COLO829 (cell line): ENCODE measurements at regions not wholly inside any gene's neighbourhood (a gene's known extent, or its start where the extent isn't known, plus 50 kb on each side); places are given as distances from the start of the nearest gene placed in this dataset.
A peak's percentile ranks its signal among the peaks of the same experiment; 100 is the strongest.
"Not testable (repeated sequence)": the region's sequence is repeated elsewhere in the genome, so short reads cannot be mapped to it uniquely, and the experiment has no call there.

Experiments
- DNase-seq: peaks from one replicate; pipeline ENCODE4 v3.0.0; 2012; ENCODE audit warnings: low spot score

DNA sequence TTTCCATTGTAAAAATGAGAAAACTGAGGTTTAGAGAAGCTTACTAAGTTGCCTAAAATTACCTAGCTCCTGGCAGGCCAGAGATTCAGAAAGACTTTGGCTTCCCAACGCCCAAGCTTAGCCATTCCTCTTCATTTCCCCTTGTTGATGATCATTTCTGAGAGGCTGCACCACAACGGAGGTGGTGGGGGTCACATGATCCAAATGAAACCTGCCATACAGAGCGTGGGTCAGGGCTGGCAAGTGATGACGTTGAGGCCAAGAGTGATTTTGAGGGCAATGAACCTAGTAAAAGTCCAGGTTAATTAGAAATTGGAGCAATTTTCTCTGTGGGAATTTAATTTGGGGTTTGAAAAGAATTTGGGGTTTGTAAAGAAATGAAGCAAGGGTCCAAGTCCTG, 109.9 kb downstream of the TMEM182 start:
- no peak for DNase-seq

DNA sequence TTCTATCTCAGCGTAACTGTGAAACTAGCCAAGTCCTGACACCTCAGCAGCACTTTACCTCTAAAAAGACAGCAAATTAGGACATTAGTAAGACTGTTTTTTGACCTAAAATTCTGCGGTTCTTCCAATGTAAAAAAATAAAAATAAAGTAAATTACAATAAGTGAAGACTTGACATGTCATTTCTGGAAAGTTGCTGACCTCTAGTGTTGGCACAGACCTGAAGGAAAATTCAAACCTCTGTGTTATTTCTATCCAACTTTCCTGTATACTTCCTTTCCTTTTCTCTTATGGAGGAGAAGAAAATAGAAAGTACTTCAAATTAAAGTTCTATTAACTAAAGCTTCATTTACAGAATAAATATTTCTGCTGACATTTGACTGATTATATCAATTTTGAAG, 110.6 kb downstream of the TMEM182 start:
- DNase-seq: peak; percentile 10

DNA sequence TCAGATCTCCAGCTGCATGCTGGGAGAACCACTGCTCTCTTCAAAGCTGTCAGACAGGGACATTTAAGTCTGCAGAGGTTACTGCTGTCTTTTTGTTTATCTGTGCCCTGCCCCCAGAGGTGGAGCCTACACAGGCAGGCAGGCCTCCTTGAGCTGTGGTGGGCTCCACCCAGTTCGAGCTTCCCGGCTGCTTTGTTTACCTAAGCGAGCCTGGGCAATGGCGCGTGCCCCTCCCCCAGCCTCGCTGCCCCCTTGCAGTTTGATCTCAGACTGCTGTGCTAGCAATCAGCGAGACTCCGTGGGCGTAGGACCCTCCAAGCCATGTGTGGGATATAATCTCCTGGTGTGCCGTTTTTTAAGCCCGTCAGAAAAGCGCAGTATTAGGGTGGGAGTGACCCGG, 117.7 kb downstream of the TMEM182 start:
- DNase-seq: not testable (repeated sequence)

- no peak for DNase-seq
These were observed 118.9 kb downstream of the TMEM182 start for GRCh38 chr2:102880731-102881130.

DNA sequence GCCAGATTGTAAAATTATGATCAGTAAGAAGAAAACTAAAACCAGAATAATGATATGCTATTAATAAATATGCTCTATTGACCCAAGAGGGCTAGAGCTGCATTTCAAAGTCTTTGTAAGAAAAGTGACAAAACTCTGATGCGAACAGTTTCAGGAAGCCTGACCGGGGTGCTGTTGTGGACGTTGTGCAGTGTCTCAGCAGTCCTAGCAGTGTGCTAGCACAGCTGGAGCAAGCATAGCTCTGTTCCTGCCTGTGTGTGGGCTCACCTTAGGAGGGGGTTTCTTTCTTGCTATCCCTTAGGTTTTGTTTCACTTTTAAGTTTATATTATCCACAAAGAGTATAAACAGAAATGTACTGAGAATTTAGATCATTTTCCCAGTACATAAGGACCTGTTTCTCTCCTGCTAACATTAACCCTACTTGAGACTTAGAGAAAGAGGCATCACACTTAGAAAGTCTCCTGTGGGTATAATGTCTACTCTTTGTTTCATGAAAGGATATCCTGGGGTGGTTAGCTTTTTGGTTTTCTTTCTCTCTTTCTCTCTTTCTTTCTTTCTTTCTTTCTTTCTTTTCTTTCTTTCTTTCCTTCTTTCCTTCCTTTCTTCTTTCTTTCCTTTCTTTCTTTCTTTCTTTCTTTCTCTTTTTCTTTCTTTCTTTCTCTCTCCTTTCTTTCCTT, 124.5 kb downstream of the TMEM182 start:
- no peak for DNase-seq

DNA sequence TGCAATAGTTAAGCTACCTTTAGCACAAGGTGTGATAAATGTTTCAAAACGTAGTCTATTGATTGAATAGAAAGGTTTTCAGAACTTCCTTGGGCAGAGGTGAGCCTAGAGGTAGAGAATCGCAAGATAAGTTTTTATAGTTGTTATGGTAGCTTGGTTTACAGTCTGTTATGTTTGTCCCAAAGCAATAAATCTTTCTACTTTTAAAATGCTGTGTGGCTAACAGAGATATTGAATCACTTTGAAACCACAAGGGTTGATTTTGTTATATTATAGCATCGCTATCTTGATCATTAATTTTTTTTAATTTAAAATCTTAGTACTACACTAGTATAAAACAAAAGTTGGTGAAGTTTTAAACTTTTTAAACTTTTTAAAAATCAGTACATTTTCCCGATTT, 126.7 kb downstream of the TMEM182 start:
- no peak for DNase-seq

- no peak for DNase-seq
These were observed 129.5 kb downstream of the TMEM182 start for GRCh38 chr2:102891296-102891695.

GRCh38 chr2:102892698-102893310, 131.0 kb downstream of the TMEM182 start:
- no peak for DNase-seq

GRCh38 chr2:102893870-102894269, 132.0 kb downstream of the TMEM182 start:
- no peak for DNase-seq

DNA sequence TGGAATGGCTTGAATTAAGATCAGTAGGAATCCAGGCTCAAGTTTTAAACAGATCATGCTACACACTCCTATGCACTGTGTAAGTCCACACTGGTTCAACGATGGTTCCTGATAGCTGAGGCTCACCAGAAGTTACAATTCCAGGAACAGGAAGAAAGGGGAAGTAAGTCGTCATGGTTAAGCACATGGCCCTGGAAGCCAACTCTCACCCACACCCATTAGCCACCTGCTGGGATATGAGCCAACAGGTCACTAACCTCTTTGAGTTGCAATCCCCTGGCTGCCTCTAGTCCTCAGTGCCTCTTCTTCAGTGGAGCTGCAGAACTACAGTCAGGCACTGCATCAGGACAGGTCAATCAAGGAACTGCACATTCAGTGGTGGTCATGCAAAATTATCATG, 133.5 kb downstream of the TMEM182 start:
- DNase-seq: no peak

- DNase-seq: not testable (repeated sequence)
These were observed 147.4 kb downstream of the TMEM182 start for GRCh38 chr2:102909240-102909639.

- DNase-seq: no peak
These were observed 148.9 kb downstream of the TMEM182 start for GRCh38 chr2:102910724-102911123.

- peak; percentile 8 for DNase-seq
These were observed 153.3 kb downstream of the TMEM182 start for GRCh38 chr2:102915128-102915527.

GRCh38 chr2:102922321-102922720, 160.5 kb downstream of the TMEM182 start:
- DNase-seq: no peak

DNA sequence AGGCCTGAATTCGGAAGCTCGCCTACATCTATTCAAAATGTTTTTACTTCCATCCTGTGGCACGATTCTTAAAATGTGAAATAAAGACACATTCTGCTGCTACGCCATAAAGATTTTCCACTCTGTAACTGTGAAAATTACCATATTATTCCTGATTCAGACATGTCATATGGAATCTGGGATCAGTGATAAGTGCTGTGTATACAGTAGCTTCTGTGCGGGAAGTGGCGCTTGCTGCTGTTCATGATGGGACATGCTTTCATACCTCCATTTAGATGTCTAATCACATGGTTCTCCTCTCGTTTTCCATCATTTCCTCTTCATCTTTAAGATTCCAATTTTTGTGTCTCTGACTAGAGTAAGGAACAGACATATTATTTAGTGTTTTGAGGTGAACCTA, 163.2 kb downstream of the TMEM182 start:
- DNase-seq: no peak

DNA sequence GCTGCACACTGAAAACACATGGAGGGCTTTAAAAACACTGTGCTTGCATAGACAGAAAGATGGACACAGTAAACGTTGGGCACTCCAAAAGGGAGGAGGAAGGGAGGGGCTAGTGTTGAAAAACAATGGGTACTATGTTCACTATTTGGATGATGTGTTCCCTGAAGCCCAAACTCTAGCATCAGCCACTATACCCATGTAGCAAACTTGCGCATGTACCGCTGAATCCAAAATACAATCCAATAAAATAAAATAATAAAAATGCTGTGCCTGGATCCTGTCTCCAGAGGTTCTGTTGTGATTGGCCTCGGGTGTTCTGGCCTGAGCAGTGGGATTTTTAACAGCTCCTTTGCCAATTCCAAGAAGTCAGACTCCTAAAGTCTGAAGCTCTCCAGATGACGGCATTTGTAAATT, 166.0 kb downstream of the TMEM182 start:
- no peak for DNase-seq

- no peak for DNase-seq
These were observed 167.9 kb downstream of the TMEM182 start for GRCh38 chr2:102929721-102930120.

GRCh38 chr2:102932501-102932900, 170.7 kb downstream of the TMEM182 start:
- no peak for DNase-seq

GRCh38 chr2:102939207-102939606, 177.4 kb downstream of the TMEM182 start:
- DNase-seq: no peak

GRCh38 chr2:102940684-102941083, 178.9 kb downstream of the TMEM182 start:
- no peak for DNase-seq

DNA sequence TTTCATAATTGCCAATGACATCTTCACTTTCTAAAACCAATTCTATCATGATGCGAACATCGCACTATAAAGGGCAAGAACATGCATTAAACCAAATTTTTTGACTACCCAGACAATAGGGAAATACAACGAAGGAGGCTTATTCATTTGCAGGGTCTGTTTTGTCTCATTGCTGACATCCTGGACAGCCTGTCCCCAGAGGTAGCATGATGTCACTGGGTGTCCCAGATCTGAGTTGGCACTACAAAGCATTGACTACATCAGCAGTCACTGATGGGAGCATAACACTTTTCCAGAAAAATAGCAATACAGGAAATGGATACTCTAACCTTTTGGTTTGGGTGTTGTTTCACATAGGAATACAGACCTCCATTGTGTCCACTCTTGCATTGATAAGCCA, 180.3 kb downstream of the TMEM182 start:
- DNase-seq: no peak

- DNase-seq: no peak
These were observed 181.4 kb downstream of the TMEM182 start for GRCh38 chr2:102943251-102943650.

DNA sequence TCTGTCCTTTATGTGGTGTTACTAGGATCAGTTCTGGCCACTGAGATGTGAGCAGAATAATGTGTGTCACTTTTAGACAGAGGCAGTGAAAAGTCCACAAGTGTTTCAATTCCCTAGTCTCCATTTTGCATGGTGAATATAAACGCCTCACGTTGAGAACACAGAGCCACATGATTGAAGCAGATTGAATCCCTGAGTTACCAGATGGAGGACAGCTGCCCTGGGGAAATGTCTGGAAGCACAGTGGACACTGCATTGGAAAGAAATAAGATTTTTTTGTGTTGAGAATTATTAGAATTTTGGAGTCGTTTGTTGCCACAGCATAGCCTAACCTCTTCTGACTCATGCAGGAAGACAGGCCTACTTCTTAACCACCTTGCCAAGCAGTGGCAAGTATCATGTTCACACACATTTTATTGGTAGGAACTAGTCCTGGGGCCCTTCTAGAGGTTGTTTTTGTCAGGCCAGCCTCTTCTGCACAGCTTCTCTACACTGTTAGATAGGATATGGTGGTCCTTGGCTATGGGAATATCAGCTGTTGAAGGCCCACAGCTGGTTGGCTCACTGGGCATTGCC, 188.6 kb downstream of the TMEM182 start:
- DNase-seq: no peak

GRCh38 chr2:102951249-102951648, 189.4 kb downstream of the TMEM182 start:
- no peak for DNase-seq
